ENCODE measurements at regions not wholly inside any gene's neighbourhood (a gene's known extent, or its start where the extent isn't known, plus 50 kb on each side); places are given as distances from the start of the nearest gene placed in this dataset.

- H3K9ac ChIP-seq: no peak overlapping the region
- no peak overlapping the region for H2AFZ ChIP-seq (ENCODE audit: low read depth)
- no peaks in the 10 kb centered on the region for H3K27me3 ChIP-seq (ENCODE audit: insufficient read depth, low read depth)
- H3K4me2 ChIP-seq: no peak overlapping the region
- no peak for TF ChIP-seq CTCF (conservative IDR thresholded peaks at IDR 0.05; ENCODE audit: low read depth, low read length)
- no peak overlapping the region for H3K4me3 ChIP-seq (IDR thresholded peaks at IDR 0.05; ENCODE audit: insufficient read depth, low read depth, low read length)
- no peaks in the 10 kb centered on the region for H3K79me2 ChIP-seq (ENCODE audit: insufficient read depth, low read depth)
- no peaks in the 10 kb centered on the region for H3K36me3 ChIP-seq (ENCODE audit: insufficient read depth)
- no peaks in the 10 kb centered on the region for H3K4me1 ChIP-seq (ENCODE audit: low read depth, poor library complexity, severe bottlenecking)
- H4K20me1 ChIP-seq (ENCODE audit: insufficient read depth): no peaks in the 10 kb centered on the region
- no peak overlapping the region for H3K27ac ChIP-seq
These were observed 120.2 kb upstream of the LIPC start for GRCh38 chr15:58311556-58311955.

GRCh38 chr15:58312031-58312430 lies 119.8 kb upstream of the LIPC start:
- H3K79me2 ChIP-seq (ENCODE audit: insufficient read depth, low read depth): no peaks in the 10 kb centered on the region
- H3K27ac ChIP-seq: no peak overlapping the region
- H3K36me3 ChIP-seq (ENCODE audit: insufficient read depth): no peaks in the 10 kb centered on the region
- no peak overlapping the region for H3K9ac ChIP-seq
- H4K20me1 ChIP-seq (ENCODE audit: insufficient read depth): no peaks in the 10 kb centered on the region
- H2AFZ ChIP-seq (ENCODE audit: low read depth): no peak overlapping the region
- TF ChIP-seq CTCF (conservative IDR thresholded peaks at IDR 0.05; ENCODE audit: low read depth, low read length): no peak
- no peak overlapping the region for H3K4me3 ChIP-seq (IDR thresholded peaks at IDR 0.05; ENCODE audit: insufficient read depth, low read depth, low read length)
- H3K4me2 ChIP-seq: no peak overlapping the region
- H3K4me1 ChIP-seq (ENCODE audit: low read depth, poor library complexity, severe bottlenecking): no peaks in the 10 kb centered on the region
- H3K27me3 ChIP-seq (ENCODE audit: insufficient read depth, low read depth): no peaks in the 10 kb centered on the region

- Histone ChIP-seq H3K79me2 (ENCODE audit: insufficient read depth, low read depth) (no peaks in the 10 kb centered on the region), H4K20me1 (ENCODE audit: insufficient read depth) (no peaks in the 10 kb centered on the region), H3K9ac (no peak overlapping the region), H3K4me2 (no peak overlapping the region), H2AFZ (ENCODE audit: low read depth) (no peak overlapping the region), H3K27ac (no peak overlapping the region), H3K4me1 (ENCODE audit: low read depth, poor library complexity, severe bottlenecking) (no peaks in the 10 kb centered on the region), H3K27me3 (ENCODE audit: insufficient read depth, low read depth) (no peaks in the 10 kb centered on the region), H3K4me3 (IDR thresholded peaks at IDR 0.05; ENCODE audit: insufficient read depth, low read depth, low read length) (no peak overlapping the region), H3K36me3 (ENCODE audit: insufficient read depth) (no peaks in the 10 kb centered on the region)
- TF ChIP-seq CTCF (conservative IDR thresholded peaks at IDR 0.05; ENCODE audit: low read depth, low read length): no peak
These were observed 118.5 kb upstream of the LIPC start for GRCh38 chr15:58313304-58313703.

GRCh38 chr15:58313810-58314592 lies 117.8 kb upstream of the LIPC start:
- H3K9ac ChIP-seq: no peak overlapping the region
- no peak overlapping the region for H3K27ac ChIP-seq
- no peak overlapping the region for H2AFZ ChIP-seq (ENCODE audit: low read depth)
- H4K20me1 ChIP-seq (ENCODE audit: insufficient read depth): no peaks in the 10 kb centered on the region
- no peak overlapping the region for H3K4me2 ChIP-seq
- TF ChIP-seq CTCF (conservative IDR thresholded peaks at IDR 0.05; ENCODE audit: low read depth, low read length): no peak
- H3K4me3 ChIP-seq (IDR thresholded peaks at IDR 0.05; ENCODE audit: insufficient read depth, low read depth, low read length): no peak overlapping the region
- no peaks in the 10 kb centered on the region for H3K27me3 ChIP-seq (ENCODE audit: insufficient read depth, low read depth)
- no peaks in the 10 kb centered on the region for H3K79me2 ChIP-seq (ENCODE audit: insufficient read depth, low read depth)
- no peaks in the 10 kb centered on the region for H3K4me1 ChIP-seq (ENCODE audit: low read depth, poor library complexity, severe bottlenecking)
- no peaks in the 10 kb centered on the region for H3K36me3 ChIP-seq (ENCODE audit: insufficient read depth)
